Parathyroid adenoma (tissue), 2 donors: ENCODE measurements at regions not wholly inside any gene's neighbourhood (a gene's known extent, or its start where the extent isn't known, plus 50 kb on each side); places are given as distances from the start of the nearest gene placed in this dataset.

Source experiments
- H2AFZ ChIP-seq: fragments of 300-600 bp; sonication (generic); one replicate; pipeline ENCODE4 v1.7.0; 2017; ENCODE audit warnings: antibody characterized with exemption, mild to moderate bottlenecking
- H3K27ac ChIP-seq: fragments of 300-600 bp; sonication (generic); one replicate; pipeline ENCODE4 v1.7.0; 2017
- H3K27me3 ChIP-seq: fragments of 300-600 bp; sonication (generic); one replicate; pipeline ENCODE4 v1.7.0; 2017; ENCODE audit warnings: low read length; ENCODE audit not compliant: control insufficient read depth, insufficient read depth
- H3K36me3 ChIP-seq: fragments of 300-600 bp; sonication (generic); one replicate; pipeline ENCODE4 v1.7.0; 2017; ENCODE audit warnings: low read length; ENCODE audit not compliant: control insufficient read depth, insufficient read depth
- H3K4me1 ChIP-seq: fragments of 300-600 bp; sonication (generic); one replicate; pipeline ENCODE4 v1.7.0; 2017; ENCODE audit warnings: control low read depth
- H3K4me2 ChIP-seq: fragments of 300-600 bp; sonication (generic); one replicate; pipeline ENCODE4 v1.7.0; 2017; ENCODE audit warnings: low read length
- H3K4me3 ChIP-seq: fragments of 300-600 bp; sonication (generic); one replicate; pipeline ENCODE4 v1.7.0; 2017; ENCODE audit warnings: low read depth, low read length
- H3K79me2 ChIP-seq: fragments of 300-600 bp; sonication (generic); one replicate; pipeline ENCODE4 v1.7.0; 2017; ENCODE audit warnings: control low read depth
- H3K9ac ChIP-seq: fragments of 300-600 bp; sonication (generic); one replicate; pipeline ENCODE4 v1.7.0; 2017; ENCODE audit warnings: mild to moderate bottlenecking
- H3K9me3 ChIP-seq: fragments of 300-600 bp; sonication (generic); one replicate; pipeline ENCODE4 v1.7.0; 2017; ENCODE audit warnings: low read length; ENCODE audit not compliant: control insufficient read depth
- CTCF ChIP-seq: fragments of 300-600 bp; sonication (generic); IDR thresholded peaks from one replicate; pipeline ENCODE4 v1.7.0; 2017; ENCODE audit warnings: antibody characterized with exemption, mild to moderate bottlenecking
- donor health status: primary hyperparathyroidism.

GRCh38 chr11:127925475-127925874, 661.9 kb downstream of the ETS1 start:
- Histone ChIP-seq H3K79me2 (no peaks in the 10 kb centered on the region), H2AFZ (no peak overlapping the region), H3K9me3 (no peaks in the 10 kb centered on the region), H3K9ac (no peak overlapping the region), H3K4me1 (no peaks in the 10 kb centered on the region), H3K27ac (no peak overlapping the region), H3K36me3 (no peaks in the 10 kb centered on the region), H3K4me2 (no peak overlapping the region), H3K4me3 (no peak overlapping the region), H3K27me3 (no peaks in the 10 kb centered on the region)
- no peak for TF ChIP-seq CTCF

GRCh38 chr11:127919206-127920000, 668.0 kb downstream of the ETS1 start:
- TF ChIP-seq CTCF = no peak

GRCh38 chr11:127902382-127902781, 685.0 kb downstream of the ETS1 start:
- no peak overlapping the region for H2AFZ ChIP-seq
- no peak for TF ChIP-seq CTCF
- no peak overlapping the region for H3K27ac ChIP-seq
- no peaks in the 10 kb centered on the region for H3K27me3 ChIP-seq
- H3K4me2 ChIP-seq = no peak overlapping the region
- no peaks in the 10 kb centered on the region for H3K4me1 ChIP-seq
- H3K36me3 ChIP-seq = no peaks in the 10 kb centered on the region
- H3K9me3 ChIP-seq = no peaks in the 10 kb centered on the region
- H3K9ac ChIP-seq = no peak overlapping the region
- no peaks in the 10 kb centered on the region for H3K79me2 ChIP-seq
- H3K4me3 ChIP-seq = no peak overlapping the region

More at GRCh38 chr11:127919206-127920000, 668.0 kb downstream of the ETS1 start:
- Histone ChIP-seq H3K27me3 (no peaks in the 10 kb centered on the region), H3K79me2 (no peaks in the 10 kb centered on the region), H3K36me3 (no peaks in the 10 kb centered on the region), H3K4me2 (no peak overlapping the region), H3K9ac (no peak overlapping the region), H3K4me3 (no peak overlapping the region), H2AFZ (no peak overlapping the region), H3K4me1 (no peaks in the 10 kb centered on the region), H3K9me3 (no peaks in the 10 kb centered on the region), H3K27ac (no peak overlapping the region)

GRCh38 chr11:127898422-127899365, 688.7 kb downstream of the ETS1 start:
- Histone ChIP-seq H3K79me2 (no peaks in the 10 kb centered on the region), H3K4me1 (no peaks in the 10 kb centered on the region), H3K27me3 (no peaks in the 10 kb centered on the region), H3K9me3 (no peaks in the 10 kb centered on the region), H3K4me3 (no peak overlapping the region), H3K4me2 (no peak overlapping the region), H3K36me3 (no peaks in the 10 kb centered on the region), H3K27ac (no peak overlapping the region), H2AFZ (no peak overlapping the region), H3K9ac (no peak overlapping the region)
- no peak for TF ChIP-seq CTCF
